Vagina (tissue), 2 donors: ENCODE measurements at regions not wholly inside any gene's neighbourhood (a gene's known extent, or its start where the extent isn't known, plus 50 kb on each side); places are given as distances from the start of the nearest gene placed in this dataset.

ENCODE experiments used
- POLR2A ChIP-seq, 2 donors: fragments of 450-650 bp; IDR thresholded peaks; one replicate each; pipeline ENCODE4 v1.6.1; 2017; ENCODE audit warnings: antibody characterized with exemption in 2 of 2, mild to moderate bottlenecking in 2 of 2, moderate library complexity in 2 of 2
- POLR2AphosphoS5 ChIP-seq, 2 donors: sonication (generic); formaldehyde crosslinking; IDR thresholded peaks; one replicate each; pipeline ENCODE4 v1.9.0; 2017; ENCODE audit warnings: antibody characterized with exemption in 2 of 2, mild to moderate bottlenecking in 2 of 2, low read depth in 1 of 2; ENCODE audit not compliant: insufficient read depth in 1 of 2
- TF ChIP-seq, protein P1 (sequence below), 3 experiments: fragments of 450-650 bp in 2 of 3; fragments of 200-600 bp in 1 of 3; sonication (generic) in 1 of 3; IDR thresholded peaks; one replicate each; pipeline ENCODE4 v1.5.1; 2017 to 2019; ENCODE audit warnings: antibody characterized with exemption in 3 of 3, mild to moderate bottlenecking in 2 of 3, moderate library complexity in 2 of 3

DNA sequence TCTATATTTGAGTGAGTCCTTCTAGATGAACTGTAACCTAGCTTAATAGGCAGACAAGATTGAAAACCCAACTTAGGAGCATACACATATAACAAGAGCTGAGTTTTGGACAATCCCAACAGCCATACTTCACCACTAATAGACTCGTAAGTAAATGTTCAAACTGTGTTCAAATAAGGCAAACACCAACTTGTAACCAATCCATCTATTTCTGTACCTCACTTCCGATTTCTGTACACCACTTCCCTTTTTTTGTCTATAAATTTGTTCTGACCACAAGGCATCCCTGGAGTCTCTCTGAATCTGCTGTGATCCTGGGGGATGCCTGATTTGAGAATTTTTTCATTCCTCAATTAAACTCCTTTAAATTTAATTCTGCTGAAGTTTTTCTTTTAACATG, 1149.1 kb upstream of the NRXN1 start:
- TF ChIP-seq POLR2A (IDR thresholded peaks at IDR 0.05), result no peak
- TF ChIP-seq, protein P1, sequence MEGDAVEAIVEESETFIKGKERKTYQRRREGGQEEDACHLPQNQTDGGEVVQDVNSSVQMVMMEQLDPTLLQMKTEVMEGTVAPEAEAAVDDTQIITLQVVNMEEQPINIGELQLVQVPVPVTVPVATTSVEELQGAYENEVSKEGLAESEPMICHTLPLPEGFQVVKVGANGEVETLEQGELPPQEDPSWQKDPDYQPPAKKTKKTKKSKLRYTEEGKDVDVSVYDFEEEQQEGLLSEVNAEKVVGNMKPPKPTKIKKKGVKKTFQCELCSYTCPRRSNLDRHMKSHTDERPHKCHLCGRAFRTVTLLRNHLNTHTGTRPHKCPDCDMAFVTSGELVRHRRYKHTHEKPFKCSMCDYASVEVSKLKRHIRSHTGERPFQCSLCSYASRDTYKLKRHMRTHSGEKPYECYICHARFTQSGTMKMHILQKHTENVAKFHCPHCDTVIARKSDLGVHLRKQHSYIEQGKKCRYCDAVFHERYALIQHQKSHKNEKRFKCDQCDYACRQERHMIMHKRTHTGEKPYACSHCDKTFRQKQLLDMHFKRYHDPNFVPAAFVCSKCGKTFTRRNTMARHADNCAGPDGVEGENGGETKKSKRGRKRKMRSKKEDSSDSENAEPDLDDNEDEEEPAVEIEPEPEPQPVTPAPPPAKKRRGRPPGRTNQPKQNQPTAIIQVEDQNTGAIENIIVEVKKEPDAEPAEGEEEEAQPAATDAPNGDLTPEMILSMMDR (IDR thresholded peaks at IDR 0.05), result no peak
- TF ChIP-seq POLR2AphosphoS5 (IDR thresholded peaks at IDR 0.05; ENCODE audit: insufficient read depth in 1 of 2, low read depth in 1 of 2), result no peak
